ENCODE measurements at regions not wholly inside any gene's neighbourhood (a gene's known extent, or its start where the extent isn't known, plus 50 kb on each side); places are given as distances from the start of the nearest gene placed in this dataset.

GRCh38 chr18:78603102-78603983 lies 376.3 kb upstream of the SALL3 start:
- TF ChIP-seq CTCF (IDR thresholded peaks at IDR 0.05; ENCODE audit: poor library complexity, severe bottlenecking) (no peak), POLR2AphosphoS5 (IDR thresholded peaks at IDR 0.05) (no peak), RAD21 (conservative IDR thresholded peaks at IDR 0.05) (no peak), REST (IDR thresholded peaks at IDR 0.05; ENCODE audit: borderline replicate concordance) (no peak)
